ENCODE measurements at regions not wholly inside any gene's neighbourhood (a gene's known extent, or its start where the extent isn't known, plus 50 kb on each side); places are given as distances from the start of the nearest gene placed in this dataset.

GRCh38 chr4:177012918-177013545, 220.3 kb upstream of the VEGFC start:
- Mint-ChIP-seq H3K27me3 (peaks cover 1% of the 10 kb centered on the region), H3K27ac (no peak overlapping the region), H3K36me3 (no peaks in the 10 kb centered on the region), H3K9me3 (peaks cover 7% of the 10 kb centered on the region), H3K4me3 (no peak overlapping the region), H3K4me1 (no peaks in the 10 kb centered on the region)
- no peak for DNase-seq (ENCODE audit: low spot score in 2 of 2)
- ATAC-seq (ENCODE audit: low read depth) = no peak

GRCh38 chr4:177016541-177017141, 223.9 kb upstream of the VEGFC start:
- Mint-ChIP-seq H3K27me3 (peaks cover 1% of the 10 kb centered on the region), H3K4me3 (no peak overlapping the region), H3K27ac (no peak overlapping the region), H3K9me3 (peaks cover 14% of the 10 kb centered on the region), H3K4me1 (no peaks in the 10 kb centered on the region), H3K36me3 (no peaks in the 10 kb centered on the region)
- DNase-seq (ENCODE audit: low spot score in 2 of 2) (no peak), ATAC-seq (ENCODE audit: low read depth) (no peak)

- no peaks in the 10 kb centered on the region for H3K36me3 Mint-ChIP-seq
- no peak overlapping the region for H3K4me3 Mint-ChIP-seq
- H3K4me1 Mint-ChIP-seq = no peaks in the 10 kb centered on the region
- H3K27ac Mint-ChIP-seq = no peak overlapping the region
- H3K9me3 Mint-ChIP-seq = peaks cover 16% of the 10 kb centered on the region
- ATAC-seq (ENCODE audit: low read depth) (no peak), DNase-seq (ENCODE audit: low spot score in 2 of 2) (no peak)
- H3K27me3 Mint-ChIP-seq = no peaks in the 10 kb centered on the region
These were observed 231.2 kb upstream of the VEGFC start for GRCh38 chr4:177023951-177024350.

GRCh38 chr4:177032341-177032740, 239.6 kb upstream of the VEGFC start:
- H3K4me3 Mint-ChIP-seq = no peak overlapping the region
- peaks cover 3% of the 10 kb centered on the region for H3K9me3 Mint-ChIP-seq
- ATAC-seq (ENCODE audit: low read depth) = no peak
- H3K27me3 Mint-ChIP-seq = no peaks in the 10 kb centered on the region
- no peaks in the 10 kb centered on the region for H3K36me3 Mint-ChIP-seq
- no peaks in the 10 kb centered on the region for H3K4me1 Mint-ChIP-seq
- no peak for DNase-seq (ENCODE audit: low spot score in 2 of 2)
- H3K27ac Mint-ChIP-seq = no peak overlapping the region

- Mint-ChIP-seq H3K9me3 (no peaks in the 10 kb centered on the region), H3K27me3 (peaks cover 2% of the 10 kb centered on the region), H3K4me3 (no peak overlapping the region), H3K27ac (no peak overlapping the region), H3K4me1 (no peaks in the 10 kb centered on the region), H3K36me3 (no peaks in the 10 kb centered on the region)
- DNase-seq (ENCODE audit: low spot score in 2 of 2) = no peak
- no peak for ATAC-seq (ENCODE audit: low read depth)
These were observed 240.4 kb upstream of the VEGFC start for GRCh38 chr4:177033135-177033534.

- no peak for DNase-seq (ENCODE audit: low spot score in 2 of 2)
- H3K36me3 Mint-ChIP-seq = no peaks in the 10 kb centered on the region
- no peaks in the 10 kb centered on the region for H3K9me3 Mint-ChIP-seq
- no peak overlapping the region for H3K4me3 Mint-ChIP-seq
- H3K27me3 Mint-ChIP-seq = peaks cover 2% of the 10 kb centered on the region
- H3K27ac Mint-ChIP-seq = no peak overlapping the region
- no peak for ATAC-seq (ENCODE audit: low read depth)
- no peaks in the 10 kb centered on the region for H3K4me1 Mint-ChIP-seq
These were observed 240.9 kb upstream of the VEGFC start for GRCh38 chr4:177033632-177034031.

- Mint-ChIP-seq H3K27ac (no peak overlapping the region), H3K4me1 (no peaks in the 10 kb centered on the region), H3K9me3 (no peaks in the 10 kb centered on the region), H3K4me3 (no peak overlapping the region), H3K27me3 (peaks cover 2% of the 10 kb centered on the region), H3K36me3 (no peaks in the 10 kb centered on the region)
- no peak for DNase-seq (ENCODE audit: low spot score in 2 of 2)
- ATAC-seq (ENCODE audit: low read depth) = no peak
These were observed 248.6 kb upstream of the VEGFC start for GRCh38 chr4:177041356-177041755.

- Mint-ChIP-seq H3K4me3 (no peak overlapping the region), H3K27me3 (peaks cover 8% of the 10 kb centered on the region), H3K4me1 (no peaks in the 10 kb centered on the region), H3K27ac (no peak overlapping the region), H3K9me3 (no peaks in the 10 kb centered on the region), H3K36me3 (no peaks in the 10 kb centered on the region)
- peak; percentile 64 for ATAC-seq (ENCODE audit: low read depth)
- peak; percentile 8 to 25 for DNase-seq (ENCODE audit: low spot score in 2 of 2)
These were observed 254.5 kb upstream of the VEGFC start for GRCh38 chr4:177047070-177047850.

- ATAC-seq (ENCODE audit: low read depth) = no peak
- H3K9me3 Mint-ChIP-seq = no peaks in the 10 kb centered on the region
- peaks cover 8% of the 10 kb centered on the region for H3K27me3 Mint-ChIP-seq
- no peaks in the 10 kb centered on the region for H3K36me3 Mint-ChIP-seq
- no peak overlapping the region for H3K27ac Mint-ChIP-seq
- H3K4me3 Mint-ChIP-seq = no peak overlapping the region
- H3K4me1 Mint-ChIP-seq = no peaks in the 10 kb centered on the region
- DNase-seq (ENCODE audit: low spot score in 2 of 2) = no peak
These were observed 255.1 kb upstream of the VEGFC start for GRCh38 chr4:177047851-177048174.

- DNase-seq (ENCODE audit: low spot score in 2 of 2) (no peak), ATAC-seq (ENCODE audit: low read depth) (no peak)
- Mint-ChIP-seq H3K36me3 (no peaks in the 10 kb centered on the region), H3K4me1 (no peaks in the 10 kb centered on the region), H3K27ac (no peak overlapping the region), H3K4me3 (no peak overlapping the region), H3K9me3 (no peaks in the 10 kb centered on the region), H3K27me3 (peaks cover 8% of the 10 kb centered on the region)
These were observed 258.1 kb upstream of the NEIL3 start for GRCh38 chr4:177051473-177052060.

- Mint-ChIP-seq H3K4me3 (no peak overlapping the region), H3K9me3 (no peaks in the 10 kb centered on the region), H3K27me3 (peaks cover 8% of the 10 kb centered on the region), H3K27ac (no peak overlapping the region), H3K4me1 (no peaks in the 10 kb centered on the region), H3K36me3 (no peaks in the 10 kb centered on the region)
- ATAC-seq (ENCODE audit: low read depth) = no peak
- no peak for DNase-seq (ENCODE audit: low spot score in 2 of 2)
These were observed 257.3 kb upstream of the NEIL3 start for GRCh38 chr4:177052211-177052934.

- DNase-seq (ENCODE audit: low spot score in 2 of 2) (no peak), ATAC-seq (ENCODE audit: low read depth) (no peak)
- peaks cover 3% of the 10 kb centered on the region for H3K9me3 Mint-ChIP-seq
- no peak overlapping the region for H3K27ac Mint-ChIP-seq
- no peaks in the 10 kb centered on the region for H3K27me3 Mint-ChIP-seq
- H3K36me3 Mint-ChIP-seq = no peaks in the 10 kb centered on the region
- no peak overlapping the region for H3K4me3 Mint-ChIP-seq
- no peaks in the 10 kb centered on the region for H3K4me1 Mint-ChIP-seq
These were observed 252.5 kb upstream of the NEIL3 start for GRCh38 chr4:177057186-177057585.

- Mint-ChIP-seq H3K36me3 (no peaks in the 10 kb centered on the region), H3K9me3 (peaks cover 3% of the 10 kb centered on the region), H3K27ac (no peak overlapping the region), H3K27me3 (no peaks in the 10 kb centered on the region), H3K4me3 (no peak overlapping the region), H3K4me1 (no peaks in the 10 kb centered on the region)
- ATAC-seq (ENCODE audit: low read depth) (no peak), DNase-seq (ENCODE audit: low spot score in 2 of 2) (no peak)
These were observed 245.6 kb upstream of the NEIL3 start for GRCh38 chr4:177064116-177064515.

All from memory B cell (primary cell).